WERI-Rb-1 (cell line): ENCODE measurements at regions not wholly inside any gene's neighbourhood (a gene's known extent, or its start where the extent isn't known, plus 50 kb on each side); places are given as distances from the start of the nearest gene placed in this dataset.

Source experiments
- DNase-seq: peaks from one replicate; pipeline ENCODE4 v3.0.0-alpha.2; 2020
- H3K27ac ChIP-seq: fragments of 250-450 bp; sonication (Bioruptor Pico); 2 replicates; pipeline ENCODE4 v1.5.1; 2020; ENCODE audit warnings: mild to moderate bottlenecking, moderate library complexity
- H3K27me3 ChIP-seq: fragments of 250-450 bp; sonication (Bioruptor Pico); 2 replicates; pipeline ENCODE4 v1.5.1; 2021; ENCODE audit warnings: mild to moderate bottlenecking, low read depth, moderate library complexity; ENCODE audit not compliant: insufficient read depth, severe bottlenecking
- H3K36me3 ChIP-seq: fragments of 250-450 bp; sonication (Bioruptor Pico); 2 replicates; pipeline ENCODE4 v1.5.1; 2020; ENCODE audit warnings: mild to moderate bottlenecking, moderate library complexity
- H3K4me3 ChIP-seq: 2 replicates; pipeline ENCODE4 v1.5.1; 2011; ENCODE audit warnings: low read depth, mild to moderate bottlenecking, control low read depth, low read length
- H3K9me3 ChIP-seq: fragments of 250-450 bp; sonication (Bioruptor Pico); 2 replicates; pipeline ENCODE4 v1.5.1; 2021; ENCODE audit warnings: mild to moderate bottlenecking, moderate library complexity; ENCODE audit not compliant: severe bottlenecking
- CTCF ChIP-seq: IDR thresholded peaks from 2 replicates; pipeline ENCODE4 v1.5.1; 2011; ENCODE audit warnings: low read depth, mild to moderate bottlenecking, control low read depth, inconsistent platforms, low read length

- H3K36me3 ChIP-seq: no peaks in the 10 kb centered on the region
- no peak for TF ChIP-seq CTCF
- DNase-seq: no peak
- H3K27me3 ChIP-seq: no peaks in the 10 kb centered on the region
- no peak overlapping the region for H3K27ac ChIP-seq
- no peak overlapping the region for H3K4me3 ChIP-seq
- H3K9me3 ChIP-seq: no peaks in the 10 kb centered on the region
These were observed 422.9 kb upstream of the SEMA3A start for GRCh38 chr7:84617265-84618030.

- TF ChIP-seq CTCF: no peak
- no peak for DNase-seq
- Histone ChIP-seq H3K27me3 (no peaks in the 10 kb centered on the region), H3K27ac (no peak overlapping the region), H3K4me3 (no peak overlapping the region), H3K36me3 (no peaks in the 10 kb centered on the region), H3K9me3 (no peaks in the 10 kb centered on the region)
These were observed 420.4 kb upstream of the SEMA3A start for GRCh38 chr7:84614821-84615501.

- TF ChIP-seq CTCF: no peak
- Histone ChIP-seq H3K27me3 (no peaks in the 10 kb centered on the region), H3K4me3 (no peak overlapping the region), H3K27ac (no peak overlapping the region), H3K9me3 (no peaks in the 10 kb centered on the region), H3K36me3 (no peaks in the 10 kb centered on the region)
- no peak for DNase-seq
These were observed 418.5 kb upstream of the SEMA3A start for GRCh38 chr7:84612981-84613681.

GRCh38 chr7:84611391-84611790 lies 416.8 kb upstream of the SEMA3A start:
- Histone ChIP-seq H3K4me3 (no peak overlapping the region), H3K36me3 (no peaks in the 10 kb centered on the region), H3K27ac (no peak overlapping the region), H3K9me3 (no peaks in the 10 kb centered on the region), H3K27me3 (no peaks in the 10 kb centered on the region)
- no peak for TF ChIP-seq CTCF
- no peak for DNase-seq

GRCh38 chr7:84610390-84610789 lies 415.8 kb upstream of the SEMA3A start:
- no peak overlapping the region for H3K27ac ChIP-seq
- no peaks in the 10 kb centered on the region for H3K9me3 ChIP-seq
- no peaks in the 10 kb centered on the region for H3K27me3 ChIP-seq
- H3K36me3 ChIP-seq: no peaks in the 10 kb centered on the region
- no peak for DNase-seq
- TF ChIP-seq CTCF: no peak
- H3K4me3 ChIP-seq: no peak overlapping the region
